ENCODE measurements at regions not wholly inside any gene's neighbourhood (a gene's known extent, or its start where the extent isn't known, plus 50 kb on each side); places are given as distances from the start of the nearest gene placed in this dataset.

DNA sequence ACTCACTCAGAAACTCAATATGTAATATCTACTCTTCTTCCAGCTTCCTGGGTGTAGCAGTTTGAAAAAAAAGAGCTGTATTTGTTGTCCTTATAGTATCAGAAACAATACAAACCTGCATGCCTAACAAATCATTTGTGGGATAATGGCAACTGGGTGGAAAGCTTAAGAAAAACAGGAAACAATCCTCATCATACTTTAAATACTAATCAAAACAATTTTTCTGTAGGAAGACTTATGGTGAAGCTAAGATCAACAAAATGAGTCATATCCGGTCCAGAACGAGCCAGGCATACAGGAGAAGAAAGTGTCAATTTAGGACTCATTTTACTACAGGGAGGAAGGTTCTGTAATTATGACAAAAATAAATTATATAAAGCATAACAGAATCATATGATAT is 181.8 kb upstream of the ADGRL4 start:
- TF ChIP-seq, protein P1, sequence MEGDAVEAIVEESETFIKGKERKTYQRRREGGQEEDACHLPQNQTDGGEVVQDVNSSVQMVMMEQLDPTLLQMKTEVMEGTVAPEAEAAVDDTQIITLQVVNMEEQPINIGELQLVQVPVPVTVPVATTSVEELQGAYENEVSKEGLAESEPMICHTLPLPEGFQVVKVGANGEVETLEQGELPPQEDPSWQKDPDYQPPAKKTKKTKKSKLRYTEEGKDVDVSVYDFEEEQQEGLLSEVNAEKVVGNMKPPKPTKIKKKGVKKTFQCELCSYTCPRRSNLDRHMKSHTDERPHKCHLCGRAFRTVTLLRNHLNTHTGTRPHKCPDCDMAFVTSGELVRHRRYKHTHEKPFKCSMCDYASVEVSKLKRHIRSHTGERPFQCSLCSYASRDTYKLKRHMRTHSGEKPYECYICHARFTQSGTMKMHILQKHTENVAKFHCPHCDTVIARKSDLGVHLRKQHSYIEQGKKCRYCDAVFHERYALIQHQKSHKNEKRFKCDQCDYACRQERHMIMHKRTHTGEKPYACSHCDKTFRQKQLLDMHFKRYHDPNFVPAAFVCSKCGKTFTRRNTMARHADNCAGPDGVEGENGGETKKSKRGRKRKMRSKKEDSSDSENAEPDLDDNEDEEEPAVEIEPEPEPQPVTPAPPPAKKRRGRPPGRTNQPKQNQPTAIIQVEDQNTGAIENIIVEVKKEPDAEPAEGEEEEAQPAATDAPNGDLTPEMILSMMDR (IDR thresholded peaks at IDR 0.05 in 8 of 11, conservative IDR thresholded peaks at IDR 0.05 in 3 of 11), result no peak
- no peak for TF ChIP-seq POLR2AphosphoS5 (IDR thresholded peaks at IDR 0.05)
- TF ChIP-seq POLR2A (IDR thresholded peaks at IDR 0.05), result no peak
